GM19452 (cell line): ENCODE measurements at regions not wholly inside any gene's neighbourhood (a gene's known extent, or its start where the extent isn't known, plus 50 kb on each side); places are given as distances from the start of the nearest gene placed in this dataset.
"Not testable (repeated sequence)": the region's sequence is repeated elsewhere in the genome, so short reads cannot be mapped to it uniquely, and the experiment has no call there.

Source experiments
- ATAC-seq: cut with Tn5 transposase; IDR thresholded peaks from one replicate; pipeline ENCODE4 v1.9.1; 2021; ENCODE audit not compliant: unreplicated experiment

DNA sequence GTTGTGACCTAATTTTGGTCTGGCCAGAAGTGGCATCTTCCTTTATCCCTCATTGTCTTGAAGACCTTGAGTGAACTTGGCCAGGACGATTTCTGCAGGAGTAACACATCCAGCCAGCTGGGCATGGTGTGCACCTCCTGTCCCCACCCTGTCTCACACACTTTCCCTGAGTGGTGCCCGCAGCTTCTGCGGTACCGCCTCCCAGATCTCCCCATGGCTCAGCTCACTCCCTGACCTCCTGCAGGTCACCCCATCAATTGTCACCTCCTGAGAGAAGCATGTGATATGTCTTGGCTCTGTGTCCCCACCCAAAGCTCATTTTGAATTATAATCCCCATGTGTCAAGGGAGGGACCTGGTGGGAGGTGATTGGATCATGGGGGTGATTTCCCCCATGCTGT lies 50.2 kb upstream of the TP53I11 start:
- ATAC-seq = no peak

DNA sequence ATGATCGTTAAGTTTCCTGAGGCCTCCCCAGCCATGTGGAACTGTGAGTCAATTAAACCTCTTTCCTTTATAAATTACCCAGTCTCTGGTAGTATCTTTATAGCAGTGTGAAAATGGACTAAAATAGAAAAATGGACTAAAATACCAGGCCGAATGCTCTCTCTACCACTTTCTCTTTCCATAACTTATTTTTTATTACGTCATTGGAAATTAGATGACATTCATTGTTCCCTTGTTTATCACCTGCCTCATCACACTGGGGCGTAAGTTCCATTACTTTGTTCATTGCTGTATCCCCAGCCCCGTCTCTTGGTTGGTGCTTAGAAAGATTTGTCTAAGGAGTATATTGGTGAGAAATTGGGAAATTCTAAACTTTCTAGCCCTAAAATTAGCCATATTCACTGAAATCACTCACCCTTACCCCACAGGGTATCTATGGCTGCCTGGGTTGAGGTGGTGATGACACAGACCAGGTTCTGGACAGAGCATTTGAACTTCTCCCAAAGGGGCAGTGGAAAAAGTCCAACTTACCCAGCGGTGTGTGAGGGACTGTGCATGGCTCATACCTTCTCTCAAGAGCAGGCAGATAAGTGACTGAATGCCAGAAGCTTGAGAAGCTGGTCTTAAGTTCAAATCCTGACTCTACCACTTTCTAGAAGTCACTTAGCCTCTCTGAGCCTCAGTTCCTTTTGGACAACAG lies 50.9 kb upstream of the TP53I11 start:
- ATAC-seq = no peak

DNA sequence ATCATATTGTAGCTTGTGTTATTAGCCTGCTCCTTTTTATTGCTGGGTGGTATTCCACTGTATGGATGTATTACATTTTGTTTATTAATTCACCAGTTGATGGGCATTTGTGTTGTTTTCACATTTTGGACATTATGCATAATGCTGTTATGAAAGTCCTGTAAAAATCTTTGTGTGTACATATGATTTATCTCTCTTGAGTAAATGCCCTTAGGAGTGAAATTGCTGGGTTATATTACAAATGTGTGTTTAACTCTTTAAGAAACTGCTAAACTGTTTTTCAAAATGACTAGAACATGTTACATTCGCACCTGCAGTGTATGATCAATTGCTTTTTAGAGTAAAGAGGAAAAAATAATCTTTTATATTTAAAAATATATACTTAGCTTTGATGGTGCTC lies 54.4 kb upstream of the TP53I11 start:
- no peak for ATAC-seq

DNA sequence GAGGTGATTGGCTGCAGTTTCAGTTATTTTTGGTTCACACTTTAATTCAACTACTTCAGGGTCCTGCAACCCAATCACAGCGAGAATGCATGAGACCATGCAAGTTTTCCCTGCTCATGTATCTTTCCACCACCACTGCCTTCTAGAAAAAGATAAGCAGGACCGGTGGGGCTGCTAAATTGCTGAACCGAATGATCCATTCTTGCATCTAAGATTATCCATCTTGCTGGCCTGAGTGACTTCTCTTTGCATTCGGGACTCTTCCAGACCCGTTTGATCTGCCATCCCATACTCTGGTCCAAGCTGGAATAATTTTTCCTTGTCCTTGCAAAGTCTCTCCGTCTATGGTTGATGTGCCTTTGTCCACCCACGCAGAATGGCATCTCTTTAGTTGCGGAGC lies 56.3 kb upstream of the TP53I11 start:
- ATAC-seq = no peak

DNA sequence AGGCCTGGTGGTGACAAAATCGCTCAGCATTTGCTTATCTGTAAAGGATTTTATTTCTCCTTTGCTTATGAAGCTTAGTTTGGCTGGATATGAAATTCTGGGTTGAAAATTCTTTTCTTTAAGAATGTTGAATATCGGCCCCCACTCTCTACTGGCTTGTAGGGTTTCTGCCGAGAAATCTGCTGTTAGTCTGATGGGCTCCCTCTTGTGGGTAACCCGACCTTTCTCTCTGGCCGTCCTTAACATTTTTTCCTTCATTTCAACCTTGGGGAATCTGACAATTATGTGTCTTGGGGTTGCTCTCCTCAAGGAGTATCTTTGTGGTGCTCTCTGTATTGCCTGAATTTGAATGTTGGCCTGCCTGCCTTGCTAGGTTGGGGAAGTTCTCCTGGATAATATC lies 65.3 kb upstream of the TP53I11 start:
- ATAC-seq = not testable (repeated sequence)

DNA sequence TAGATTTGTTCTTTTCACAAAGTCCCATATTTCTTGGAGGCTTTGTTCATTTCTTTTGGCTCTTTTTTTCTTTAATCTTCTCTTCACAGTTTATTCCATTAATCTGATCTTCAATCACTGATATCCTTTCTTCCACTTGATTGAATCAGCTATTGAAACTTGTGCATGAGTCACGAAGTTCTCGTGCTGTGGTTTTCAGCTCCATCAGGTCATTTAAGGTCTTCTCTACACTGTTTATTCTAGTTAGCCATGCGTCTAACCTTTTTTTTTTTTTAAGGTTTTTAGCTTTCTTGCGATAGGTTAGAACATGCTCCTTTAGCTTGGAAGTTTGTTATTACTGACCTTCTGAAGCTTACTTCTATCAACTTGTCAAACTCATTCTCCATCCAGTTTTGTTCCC lies 65.8 kb upstream of the TP53I11 start:
- ATAC-seq = not testable (repeated sequence)

DNA sequence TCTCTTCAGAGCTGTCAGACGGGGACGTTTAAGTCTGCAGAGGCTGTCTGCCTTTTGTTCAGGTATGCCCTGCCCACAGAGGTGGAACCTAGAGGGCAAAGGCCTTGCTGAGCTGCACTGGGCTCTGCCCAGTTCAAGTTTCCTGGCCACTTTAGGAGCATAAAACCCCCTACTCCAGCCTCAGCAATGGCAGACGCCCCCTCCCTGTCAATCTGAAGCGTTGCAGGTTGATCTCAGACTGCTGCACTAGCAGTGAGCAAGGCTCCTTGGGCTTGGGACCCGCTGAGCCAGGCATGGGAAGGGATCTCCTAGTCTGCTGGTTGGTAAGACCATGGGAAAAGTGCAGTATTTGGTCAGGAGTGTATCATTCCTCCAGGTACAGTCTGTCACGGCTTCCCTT lies 66.6 kb upstream of the TP53I11 start:
- ATAC-seq = no peak

DNA sequence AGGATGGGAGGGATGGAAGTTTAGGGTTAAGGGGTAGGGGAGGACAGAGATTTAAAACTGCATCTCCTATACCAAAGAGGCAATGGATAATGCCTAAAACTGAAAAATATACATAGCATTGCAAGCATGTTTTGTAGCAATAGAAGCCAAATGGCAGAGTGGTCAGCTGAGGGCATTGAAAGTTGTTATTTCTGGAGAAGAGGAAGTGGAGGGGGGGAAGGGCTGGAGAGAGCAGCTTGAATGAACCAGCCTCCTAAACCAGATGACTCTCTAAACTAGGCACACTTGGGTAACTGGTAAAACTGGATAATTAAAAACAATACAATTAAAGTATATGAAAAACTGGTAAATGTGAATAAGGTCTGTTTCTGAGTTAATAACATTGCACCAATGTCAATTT lies 70.3 kb upstream of the TP53I11 start:
- ATAC-seq = no peak

DNA sequence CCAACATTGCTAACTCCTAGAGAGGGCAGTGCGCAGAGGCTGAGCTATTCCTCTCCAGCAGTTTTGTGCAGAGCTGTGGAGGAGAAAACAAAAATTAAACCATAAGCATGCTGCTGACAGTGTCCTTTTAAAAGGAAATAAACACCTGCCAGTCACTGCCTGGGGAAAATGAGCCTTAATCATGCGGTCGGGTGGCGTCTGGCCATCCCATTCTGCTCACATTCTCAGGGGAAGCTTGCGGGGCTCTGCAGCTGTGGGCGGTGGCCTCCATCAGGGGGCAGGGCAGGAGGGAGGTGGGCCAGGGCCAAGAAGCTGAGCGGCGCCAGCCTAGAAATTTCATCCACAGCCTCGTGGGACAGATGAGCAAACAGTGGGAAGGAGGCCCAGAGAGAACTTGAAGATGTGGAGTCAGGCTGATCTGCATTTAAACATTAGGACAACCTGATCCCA lies 71.0 kb upstream of the TP53I11 start:
- ATAC-seq = no peak

DNA sequence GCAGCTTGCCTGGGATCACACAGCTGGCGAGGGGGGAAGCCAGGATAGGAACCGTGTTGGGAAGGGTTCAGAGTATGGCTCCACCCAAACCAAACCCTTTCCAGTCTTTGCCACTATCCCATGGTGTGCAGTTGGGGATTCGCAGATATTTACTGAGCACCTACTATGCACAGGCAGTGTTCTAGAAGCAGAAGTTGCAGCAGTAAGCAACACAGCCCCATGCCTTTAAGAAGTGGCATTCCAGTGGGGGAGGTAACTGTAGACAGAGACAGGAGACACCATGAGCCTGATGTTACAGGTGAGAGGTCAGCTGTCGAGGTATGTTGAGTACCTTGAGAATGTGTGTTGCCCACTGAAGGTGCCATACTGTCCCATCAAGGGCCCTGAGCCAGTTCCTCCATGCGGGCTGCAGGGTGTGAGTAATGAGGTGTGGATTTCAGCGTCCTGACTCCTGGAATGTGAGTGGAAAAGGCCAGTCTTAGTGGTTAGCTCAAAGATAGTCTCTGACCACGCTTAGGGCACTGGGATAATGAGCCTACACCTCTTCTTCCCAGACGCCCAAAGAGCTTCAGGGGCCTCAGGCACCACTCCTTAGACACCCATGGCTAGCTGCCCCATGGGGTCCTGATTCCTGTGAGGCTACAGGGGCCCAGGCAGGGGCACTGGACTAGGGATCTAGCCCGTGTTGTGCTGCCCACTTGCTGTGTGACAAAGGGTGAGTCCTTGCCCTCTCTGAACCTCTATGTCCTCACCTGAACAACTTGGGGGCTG lies 71.8 kb upstream of the TP53I11 start:
- no peak for ATAC-seq

DNA sequence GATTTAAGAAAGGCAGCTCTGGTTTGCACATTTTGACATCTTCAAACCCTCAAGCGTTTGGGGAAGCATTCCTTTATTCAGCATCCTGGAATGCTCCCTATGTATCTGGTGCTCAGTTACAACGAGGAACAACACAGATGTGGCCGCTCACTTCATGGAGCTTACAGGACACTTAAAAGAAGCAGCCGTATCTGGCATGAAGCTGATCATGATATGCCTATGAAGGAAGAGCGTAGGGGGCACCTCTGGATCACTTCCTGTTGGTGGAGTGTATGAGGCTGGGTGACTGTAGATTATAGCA lies 72.3 kb upstream of the TP53I11 start:
- ATAC-seq = no peak

DNA sequence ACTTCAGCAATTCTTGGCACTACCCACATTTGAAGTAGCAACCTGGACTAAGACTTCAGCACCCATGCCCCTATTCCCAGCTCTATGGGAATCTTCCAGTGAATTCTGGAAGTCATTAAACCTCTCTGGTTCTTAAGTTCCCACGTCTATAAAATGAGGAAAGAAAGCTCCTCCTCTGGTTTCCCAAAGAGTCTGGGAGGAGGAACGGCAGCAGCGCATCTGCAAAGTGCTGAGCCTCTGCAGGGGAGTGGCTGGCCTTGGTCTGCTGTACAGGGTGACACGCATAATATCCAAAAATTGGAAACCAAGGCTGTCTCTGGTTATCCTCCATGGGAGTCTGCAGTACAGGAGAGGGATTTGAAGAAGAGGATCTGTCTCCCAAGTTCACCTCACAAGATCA lies 73.6 kb upstream of the TP53I11 start:
- ATAC-seq = no peak

DNA sequence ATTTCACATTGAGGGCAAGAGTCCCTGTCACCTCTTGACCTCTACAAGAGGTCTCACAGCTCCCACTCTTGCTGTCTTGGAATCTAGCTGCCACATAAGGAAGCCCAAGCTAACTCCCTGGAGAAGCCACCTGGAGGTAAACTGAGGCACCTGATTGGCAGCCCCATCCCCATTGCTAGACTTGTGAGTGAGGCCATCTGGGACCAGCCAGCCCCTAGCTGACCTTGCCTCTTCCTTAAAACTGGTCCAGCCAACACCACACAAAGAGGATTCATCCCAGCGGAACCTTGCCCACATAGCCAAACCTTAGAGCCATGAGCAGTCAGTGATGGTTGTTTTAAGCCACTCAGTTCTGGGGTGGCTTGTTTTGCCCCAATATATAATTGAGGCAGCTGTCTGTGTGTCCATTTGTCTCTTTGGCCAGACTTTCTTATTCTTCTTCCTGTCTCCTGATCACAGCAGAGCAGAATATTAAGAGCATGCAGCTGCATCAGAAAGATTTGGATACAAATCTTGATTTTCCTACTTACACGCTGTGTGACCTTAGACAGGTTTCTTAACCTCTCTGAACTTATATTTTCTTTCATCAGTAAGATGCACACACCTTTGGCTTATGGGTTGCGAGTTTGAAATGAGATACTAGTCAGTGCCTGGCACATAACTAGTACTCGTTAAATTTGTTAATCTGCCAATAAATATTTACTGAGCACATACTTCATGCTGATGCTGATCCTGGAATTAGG lies 74.3 kb upstream of the TP53I11 start:
- ATAC-seq = no peak

DNA sequence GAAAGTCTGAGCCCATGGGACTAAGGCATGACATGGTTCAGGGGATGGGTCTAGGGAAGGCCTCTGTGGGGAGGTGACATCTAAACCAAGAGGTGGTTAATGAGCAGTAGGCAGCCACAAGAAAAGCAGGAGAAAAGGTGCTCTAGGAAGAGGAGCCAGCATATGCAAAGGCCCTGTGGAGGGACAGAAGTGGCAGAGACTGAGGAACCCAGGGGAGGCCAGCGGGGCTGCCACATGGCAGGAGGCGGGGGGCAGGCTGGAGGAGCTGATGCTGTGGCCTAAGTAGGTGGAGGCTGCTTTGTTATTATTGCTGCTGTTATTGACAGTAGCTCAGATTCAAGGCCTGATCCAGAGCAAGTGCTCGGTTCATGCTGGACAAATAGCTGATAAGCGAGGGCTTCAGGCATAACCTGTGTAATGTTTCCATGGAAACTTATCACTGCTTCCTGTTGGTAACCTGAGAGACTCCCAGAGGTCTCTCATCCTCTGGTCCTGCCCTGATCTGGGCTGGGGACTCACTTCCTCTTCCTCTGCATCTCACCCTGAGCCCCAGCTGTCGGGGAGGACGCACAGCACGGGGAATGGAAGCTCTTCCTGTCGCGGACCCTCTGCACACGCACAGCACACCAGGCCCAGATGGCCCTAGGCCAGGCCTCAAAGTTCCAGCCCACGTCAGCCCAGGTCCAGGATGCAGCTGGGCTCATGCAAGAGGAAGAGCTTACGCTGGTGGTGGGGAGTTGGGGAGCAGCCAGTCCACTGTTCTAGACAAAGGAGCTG lies 75.2 kb upstream of the TP53I11 start:
- ATAC-seq = peak; percentile 78

DNA sequence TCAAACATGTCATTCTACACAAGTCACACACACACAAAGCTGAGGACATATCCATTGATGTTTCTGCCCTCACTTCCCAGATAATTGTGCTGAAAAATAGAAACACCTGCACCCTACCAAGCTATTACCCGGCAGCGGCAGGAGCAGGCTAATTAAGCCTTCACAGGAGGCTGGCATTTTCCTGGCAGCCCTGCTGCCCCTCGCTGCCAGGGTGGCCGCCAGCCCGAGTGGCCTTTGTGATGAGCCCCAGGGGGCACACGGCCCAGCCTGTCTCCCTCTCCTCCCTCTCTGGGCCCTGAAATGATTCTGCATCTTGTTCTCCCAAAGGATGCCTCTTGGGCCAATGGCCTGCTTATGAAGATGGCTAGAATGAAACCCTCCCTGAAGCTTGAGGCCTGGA lies 76.2 kb upstream of the TP53I11 start:
- no peak for ATAC-seq

DNA sequence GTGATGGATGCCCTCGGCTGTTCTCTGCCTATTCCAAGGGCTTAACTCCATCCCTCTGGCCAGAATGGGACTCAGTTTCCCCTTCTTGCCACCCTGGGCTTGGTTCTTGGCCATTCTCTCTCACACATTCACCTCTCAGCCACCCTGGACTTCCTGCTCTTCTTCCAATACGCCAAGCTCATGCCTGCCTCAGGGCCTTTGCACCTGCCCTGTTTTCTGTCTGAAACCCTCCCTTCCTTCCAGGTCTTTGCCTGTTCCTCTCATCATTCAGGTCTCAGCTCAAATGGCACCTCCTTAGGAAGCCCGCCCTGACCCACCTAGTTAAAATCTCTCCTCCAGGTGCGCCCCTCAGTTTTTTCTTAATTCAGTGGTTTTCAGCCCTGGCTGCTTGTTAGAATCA lies 76.6 kb upstream of the TP53I11 start:
- ATAC-seq = no peak

DNA sequence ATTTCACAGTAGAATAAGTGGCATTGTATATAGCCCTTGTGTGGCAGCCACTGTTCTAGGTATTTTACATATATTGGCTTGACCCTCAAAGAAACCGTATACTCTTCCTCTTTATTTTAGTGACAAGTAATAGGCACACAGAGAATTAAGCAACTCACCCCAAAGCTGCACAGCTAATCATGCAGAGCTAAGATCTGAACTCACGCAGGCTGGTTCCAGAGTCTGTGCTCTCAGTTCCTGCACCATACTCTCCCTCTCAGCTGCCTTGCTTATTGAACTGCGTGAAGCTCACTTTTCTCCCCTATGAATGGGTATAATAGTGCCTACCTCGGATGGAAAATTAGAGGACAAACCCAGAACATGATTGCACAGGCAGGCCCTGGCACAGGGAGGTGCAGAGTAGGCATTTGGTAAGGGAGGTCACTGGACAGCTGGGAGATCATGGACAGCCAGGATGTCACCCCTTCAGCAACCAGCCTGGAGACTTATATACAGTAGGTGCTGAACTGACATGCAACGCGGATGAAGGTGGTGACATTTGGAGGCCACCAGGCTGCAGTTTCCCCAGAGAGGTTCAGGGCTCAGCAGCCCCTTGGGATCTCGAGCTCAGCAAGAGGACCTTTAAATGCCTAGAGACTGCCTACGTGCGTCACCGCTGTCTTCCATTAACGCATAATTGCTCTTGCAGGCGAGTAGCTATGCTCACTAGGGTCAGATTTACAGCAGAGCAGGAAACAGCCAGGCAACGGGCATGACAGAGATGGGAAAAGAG lies 78.4 kb upstream of the TP53I11 start:
- no peak for ATAC-seq

DNA sequence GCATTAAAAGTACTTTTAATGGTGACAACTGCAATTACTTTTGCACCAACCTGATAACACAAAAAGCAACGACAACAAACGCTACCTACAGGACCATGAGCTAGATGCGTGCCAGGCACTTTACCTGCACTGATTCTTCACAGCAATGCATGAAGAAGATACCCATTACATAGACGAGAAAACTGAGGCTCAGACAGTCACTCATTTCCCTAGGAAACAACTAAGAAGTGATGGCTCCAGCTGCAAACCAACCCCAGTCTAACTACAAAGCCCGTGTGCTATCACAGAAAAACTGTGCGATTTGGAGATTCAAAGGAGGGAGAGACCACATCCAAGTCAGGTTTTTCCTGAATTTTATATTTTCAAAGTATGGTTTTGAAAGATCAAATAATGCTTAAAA lies 80.1 kb upstream of the TP53I11 start:
- no peak for ATAC-seq

DNA sequence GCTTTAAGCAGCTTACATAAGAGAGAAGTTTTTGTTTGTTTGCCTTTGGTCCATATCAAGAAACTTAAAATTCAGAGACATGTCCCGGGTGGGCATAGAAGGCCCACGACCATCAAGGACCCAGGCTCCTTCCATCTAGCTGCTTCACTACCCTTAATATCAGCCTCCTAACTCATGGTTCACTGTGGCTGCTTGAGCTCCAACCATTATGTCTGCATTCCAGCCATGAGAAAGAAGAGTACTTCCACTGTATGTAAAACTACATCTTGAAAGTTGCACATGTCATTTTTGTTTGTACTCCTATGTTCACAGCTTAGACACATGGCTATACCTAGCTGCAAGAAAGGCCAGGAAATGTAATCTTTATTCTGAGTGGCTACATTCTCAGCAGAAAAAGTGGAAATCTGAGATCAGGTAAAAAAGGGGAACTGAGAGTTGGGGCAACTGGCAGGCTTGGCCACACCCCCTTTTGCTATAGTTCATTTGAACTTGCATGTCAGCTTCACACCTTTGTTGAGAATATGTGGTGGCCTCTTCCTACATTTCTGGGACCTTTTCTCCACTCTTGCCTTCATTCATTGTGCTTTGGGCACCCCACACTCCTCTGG lies 81.3 kb upstream of the TP53I11 start:
- ATAC-seq = peak; percentile 90

DNA sequence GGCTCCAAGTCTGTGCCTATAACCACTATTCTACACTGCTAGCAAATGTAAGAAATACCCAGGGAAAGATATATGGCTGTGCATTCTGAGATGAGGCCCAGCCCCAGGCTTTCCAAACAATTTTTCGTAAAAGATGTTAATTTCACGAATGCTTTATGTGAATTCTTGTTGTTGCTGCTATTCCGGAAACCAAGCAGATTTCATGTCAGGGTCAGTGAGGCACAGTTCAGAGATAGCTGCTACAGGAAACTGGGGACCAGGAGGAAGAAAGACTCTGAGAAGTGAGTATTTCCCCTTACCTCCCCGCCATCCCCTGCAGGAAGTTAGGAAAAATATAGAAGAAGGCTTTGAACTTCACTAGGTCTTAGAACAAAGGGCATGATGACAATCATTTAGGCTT lies 84.7 kb upstream of the TP53I11 start:
- ATAC-seq = no peak
